ENCODE measurements at regions not wholly inside any gene's neighbourhood (a gene's known extent, or its start where the extent isn't known, plus 50 kb on each side); places are given as distances from the start of the nearest gene placed in this dataset.
"Not testable (repeated sequence)": the region's sequence is repeated elsewhere in the genome, so short reads cannot be mapped to it uniquely, and the experiment has no call there.

DNA sequence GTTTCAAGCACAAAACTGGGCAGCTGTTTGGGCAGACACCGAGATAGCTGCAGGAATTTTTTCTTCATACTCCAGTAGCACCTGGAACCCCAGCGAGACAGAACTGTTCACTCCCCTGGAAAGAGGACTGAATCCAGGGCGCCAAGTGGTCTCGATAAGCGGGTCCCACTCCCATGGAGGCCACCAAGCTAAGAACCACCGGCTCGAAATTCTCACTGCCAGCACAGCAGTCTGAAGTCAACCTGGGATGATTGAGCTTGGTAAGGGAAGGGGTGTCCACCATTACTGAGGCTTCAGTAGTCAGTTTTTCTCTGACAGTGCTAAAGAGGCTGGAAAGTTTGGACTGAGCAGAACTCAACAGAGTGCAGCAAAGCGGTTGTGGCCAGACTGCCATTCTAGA lies 590.8 kb upstream of the ZNF722 start:
- not testable (repeated sequence) for H2BK20ac ChIP-seq (ENCODE audit: low read depth, low read length, poor library complexity, severe bottlenecking); H3K4ac ChIP-seq (ENCODE audit: low read depth, low read length); H3K79me2 ChIP-seq (ENCODE audit: insufficient read depth, low read length); H3K9ac ChIP-seq (ENCODE audit: extremely low read depth, insufficient read length, low read length); H4K5ac ChIP-seq (ENCODE audit: insufficient read length, low read depth, low read length); H3K14ac ChIP-seq (ENCODE audit: insufficient read depth, low read length); H3K23me2 ChIP-seq (ENCODE audit: insufficient read length, low read depth, low read length, poor library complexity, severe bottlenecking); H3K27ac Mint-ChIP-seq; H3K18ac ChIP-seq (ENCODE audit: insufficient read length, low read depth, low read length); H3K23ac ChIP-seq (ENCODE audit: insufficient read length, low read depth, low read length); H3K36me3 Mint-ChIP-seq (ENCODE audit: insufficient read depth in 1 of 3, low read depth in 3 of 3); H3K27ac ChIP-seq (ENCODE audit: insufficient read length, low read depth, low read length); H3K4me3 Mint-ChIP-seq; H3T11ph ChIP-seq (ENCODE audit: low read length); H3K79me1 ChIP-seq (ENCODE audit: insufficient read depth, low read depth, low read length, poor library complexity, severe bottlenecking); H4K91ac ChIP-seq (ENCODE audit: insufficient read length, low read depth, low read length); H3K4me2 ChIP-seq (ENCODE audit: insufficient read depth, insufficient read length, low read length); H3K9me3 ChIP-seq (ENCODE audit: control insufficient read depth, low read depth, low read length); H2AK5ac ChIP-seq (ENCODE audit: insufficient read length, low read length); H2AFZ ChIP-seq (ENCODE audit: low read length); H2BK15ac ChIP-seq (ENCODE audit: low read depth, low read length); H3K56ac ChIP-seq (ENCODE audit: insufficient read length, low read depth, low read length); H4K20me1 ChIP-seq (ENCODE audit: control insufficient read depth, insufficient read depth, insufficient read length); H2BK12ac ChIP-seq (ENCODE audit: insufficient read length, low read depth, low read length); DNase-seq; H3K4me1 Mint-ChIP-seq; H4K8ac ChIP-seq (replicated peaks; ENCODE audit: insufficient read length, low read depth, low read length); H3K9me3 Mint-ChIP-seq; H2BK5ac ChIP-seq (ENCODE audit: insufficient read length, low read length); H3K27me3 Mint-ChIP-seq (ENCODE audit: low read depth); H3K4me1 ChIP-seq (ENCODE audit: insufficient read depth, low read length); H2BK120ac ChIP-seq (ENCODE audit: low read depth, low read length, poor library complexity, severe bottlenecking); H3K27me3 ChIP-seq (ENCODE audit: insufficient read depth, low read length)
- no CpG with 5 or more reads among the region's 8 CpGs for WGBS (ENCODE audit: extremely low coverage, insufficient read length, low lambda C conversion rate)

All from H9 (cell line).